ENCODE measurements at regions not wholly inside any gene's neighbourhood (a gene's known extent, or its start where the extent isn't known, plus 50 kb on each side); places are given as distances from the start of the nearest gene placed in this dataset.

DNA sequence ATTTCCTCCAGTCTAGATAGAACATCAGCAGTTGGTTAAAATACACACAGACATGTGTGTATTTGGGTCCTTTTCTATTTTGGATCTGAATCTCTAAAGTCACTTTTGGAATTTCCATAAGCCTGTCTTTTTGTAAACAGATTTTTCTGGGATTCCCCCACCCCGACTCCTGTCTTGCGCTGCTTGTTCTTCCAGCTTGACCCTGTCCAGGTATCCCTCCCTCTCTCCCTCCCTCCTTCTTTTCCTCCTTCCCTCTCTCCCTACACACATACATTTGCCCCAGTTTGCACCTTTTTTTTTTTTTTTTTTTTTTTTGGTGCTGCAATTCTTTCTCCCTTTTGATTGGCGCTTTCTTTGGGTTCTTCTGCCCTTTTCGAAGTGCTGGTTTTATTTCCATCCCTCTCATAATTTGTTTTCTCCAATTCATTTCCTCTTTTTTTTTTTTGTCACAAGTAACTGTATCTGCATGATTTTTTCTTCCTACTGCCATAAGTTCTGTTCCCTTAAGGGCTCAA is 114.8 kb upstream of the SERTAD2 start:
- Histone ChIP-seq H3K9me3 (ENCODE audit: control insufficient read depth, insufficient read depth, low read length) (no peaks in the 10 kb centered on the region), H3K9ac (ENCODE audit: low read depth, low read length) (peak overlapping the region; percentile 57), H3K36me3 (ENCODE audit: insufficient read depth, low read length) (no peaks in the 10 kb centered on the region), H3K4me1 (ENCODE audit: insufficient read depth, low read length) (peaks cover 9% of the 10 kb centered on the region)

DNA sequence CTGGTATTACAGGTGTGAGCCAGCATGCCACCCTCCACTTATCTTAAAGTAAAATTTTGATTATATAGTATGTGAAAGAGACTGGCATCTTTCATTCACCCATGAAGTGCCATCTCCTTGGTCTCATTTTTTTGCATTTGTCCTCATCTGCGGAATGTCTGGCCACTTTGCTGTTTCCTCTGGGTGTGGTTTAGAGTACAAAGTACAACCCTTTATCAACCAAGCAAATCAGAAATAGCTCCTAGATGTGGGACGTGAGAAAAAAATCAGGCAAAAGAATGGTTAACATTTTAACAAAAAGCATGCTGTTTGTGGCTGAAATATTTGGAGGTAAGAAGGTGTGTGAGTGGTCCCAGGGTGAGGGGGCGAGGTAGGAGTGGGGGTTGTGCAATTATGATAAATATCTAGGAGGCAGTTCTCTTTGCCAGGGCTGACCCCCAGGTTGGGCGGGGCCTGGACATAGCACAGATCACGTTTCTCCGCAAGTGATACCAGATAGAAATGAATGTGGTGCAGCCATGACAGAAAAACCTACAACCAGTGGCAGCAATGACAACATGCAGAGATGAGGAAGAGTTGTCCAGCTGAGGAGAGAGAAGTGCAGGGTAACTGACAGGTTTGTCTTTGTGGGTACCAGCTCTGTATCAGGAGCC is 115.8 kb upstream of the SERTAD2 start:
- H3K9ac ChIP-seq (ENCODE audit: low read depth, low read length): no peak overlapping the region
- H3K9me3 ChIP-seq (ENCODE audit: control insufficient read depth, insufficient read depth, low read length): no peaks in the 10 kb centered on the region
- no peaks in the 10 kb centered on the region for H3K36me3 ChIP-seq (ENCODE audit: insufficient read depth, low read length)
- H3K4me1 ChIP-seq (ENCODE audit: insufficient read depth, low read length): peaks cover 9% of the 10 kb centered on the region

DNA sequence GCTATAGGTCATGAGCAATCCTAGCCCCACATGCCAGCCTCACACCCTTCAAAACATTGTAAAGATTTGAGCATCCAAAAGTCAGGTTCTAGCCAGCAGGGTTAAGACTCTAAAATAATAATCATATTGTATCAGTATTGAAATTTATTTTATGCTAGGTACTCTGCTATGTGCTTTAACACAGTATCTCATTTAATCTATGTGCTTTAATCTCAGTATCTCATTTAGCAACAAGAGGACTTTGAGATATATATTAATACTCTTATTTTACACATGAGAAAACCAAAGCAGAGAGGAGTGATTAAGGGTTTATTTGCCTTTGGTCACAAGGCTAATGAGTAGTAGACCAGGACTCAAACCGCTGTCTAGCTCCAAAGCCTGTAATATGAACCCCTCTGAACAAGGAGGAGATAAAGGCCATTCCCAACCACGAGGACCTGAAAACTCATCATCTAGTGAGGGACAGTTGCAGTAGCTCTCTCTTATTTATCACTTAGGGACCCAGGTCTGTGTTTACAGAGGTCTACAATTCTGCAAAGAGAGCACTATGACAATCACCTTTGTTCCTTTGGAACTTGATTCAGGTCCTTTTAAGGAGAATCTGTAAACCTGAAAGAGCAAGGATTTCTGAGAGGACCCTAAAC is 116.5 kb upstream of the SERTAD2 start:
- Histone ChIP-seq H3K9ac (ENCODE audit: low read depth, low read length) (no peak overlapping the region), H3K9me3 (ENCODE audit: control insufficient read depth, insufficient read depth, low read length) (no peaks in the 10 kb centered on the region), H3K36me3 (ENCODE audit: insufficient read depth, low read length) (no peaks in the 10 kb centered on the region), H3K4me1 (ENCODE audit: insufficient read depth, low read length) (peaks cover 9% of the 10 kb centered on the region)

DNA sequence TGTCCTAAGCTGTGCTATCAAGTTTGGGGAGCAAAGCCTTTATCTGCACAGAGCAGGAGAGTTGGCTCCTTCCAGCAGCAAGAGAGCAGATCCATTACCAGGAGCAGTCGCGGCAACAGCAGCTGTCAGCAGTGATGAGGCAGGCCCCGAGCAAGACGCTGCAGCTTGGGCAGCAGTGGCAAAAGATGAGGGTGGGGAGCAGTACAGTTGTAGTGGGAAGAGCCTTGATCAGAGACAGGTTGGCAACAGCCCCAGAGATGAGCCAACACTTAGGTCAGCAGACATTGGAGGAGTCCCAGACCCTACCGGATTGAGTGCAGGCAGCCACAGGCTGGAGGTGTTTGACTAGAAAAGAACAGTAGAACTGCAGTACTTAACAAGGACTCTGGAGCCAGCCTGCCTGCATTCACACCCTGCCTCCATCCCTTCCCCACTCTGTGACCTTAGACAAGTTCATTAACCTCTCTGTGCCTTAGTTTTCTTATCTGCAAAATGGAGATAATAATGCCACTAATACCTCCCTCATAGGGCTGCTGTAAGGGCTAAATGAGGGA is 117.1 kb upstream of the SERTAD2 start:
- peaks cover 9% of the 10 kb centered on the region for H3K4me1 ChIP-seq (ENCODE audit: insufficient read depth, low read length)
- no peaks in the 10 kb centered on the region for H3K9me3 ChIP-seq (ENCODE audit: control insufficient read depth, insufficient read depth, low read length)
- H3K36me3 ChIP-seq (ENCODE audit: insufficient read depth, low read length): no peaks in the 10 kb centered on the region
- no peak overlapping the region for H3K9ac ChIP-seq (ENCODE audit: low read depth, low read length)

DNA sequence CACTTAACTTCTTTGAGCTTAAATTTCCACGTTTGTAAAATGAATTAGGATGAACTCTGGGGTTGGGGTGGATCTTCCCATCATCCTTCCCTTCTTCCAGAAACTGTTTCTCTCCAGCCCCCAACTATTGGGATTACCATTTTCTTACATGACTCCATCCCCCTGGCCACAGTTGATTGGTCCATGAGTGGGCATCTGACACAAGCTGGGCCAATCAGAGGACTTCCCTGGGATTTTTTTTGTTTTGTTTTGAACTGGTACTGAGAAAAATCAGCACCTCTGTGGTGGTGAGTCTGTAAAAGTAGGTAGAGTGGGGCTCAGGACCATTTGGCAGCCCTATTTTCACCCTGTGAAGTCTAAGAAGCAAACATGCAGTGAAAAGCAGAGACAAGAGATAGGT is 118.0 kb upstream of the SERTAD2 start:
- Histone ChIP-seq H3K36me3 (ENCODE audit: insufficient read depth, low read length) (no peaks in the 10 kb centered on the region), H3K9me3 (ENCODE audit: control insufficient read depth, insufficient read depth, low read length) (no peaks in the 10 kb centered on the region), H3K9ac (ENCODE audit: low read depth, low read length) (no peak overlapping the region), H3K4me1 (ENCODE audit: insufficient read depth, low read length) (peaks cover 7% of the 10 kb centered on the region)

DNA sequence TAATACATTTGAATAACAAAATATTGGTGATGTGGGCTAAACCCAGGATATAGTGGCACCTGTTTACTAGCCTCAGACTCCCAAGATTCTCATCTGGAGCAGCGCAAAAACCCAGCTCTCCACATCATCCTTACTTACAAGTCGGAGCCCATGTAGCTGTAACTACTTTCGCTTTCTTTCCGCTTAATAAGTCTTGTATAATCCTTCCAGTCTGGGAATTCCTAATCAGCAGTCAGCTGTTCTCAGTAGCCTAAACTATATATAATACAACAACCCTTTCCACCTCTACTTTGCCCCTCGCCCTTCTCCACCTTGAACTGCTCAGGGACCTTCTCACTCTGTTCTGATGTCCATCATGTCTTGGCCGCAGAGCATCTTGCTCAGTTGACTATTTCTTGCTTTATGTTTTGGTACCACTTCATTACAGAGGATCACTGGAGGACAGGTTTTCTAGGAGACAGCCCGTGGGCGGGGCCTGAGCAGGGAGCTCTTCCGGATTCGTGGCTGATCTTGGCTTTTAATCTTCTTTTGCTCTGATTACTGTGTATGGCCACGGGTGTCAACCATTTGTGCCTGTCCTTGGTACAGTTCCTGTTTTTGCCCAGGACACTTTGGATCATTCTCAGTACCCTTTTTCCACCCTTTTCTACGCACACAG is 119.9 kb upstream of the SERTAD2 start:
- H3K9ac ChIP-seq (ENCODE audit: low read depth, low read length): no peak overlapping the region
- no peaks in the 10 kb centered on the region for H3K36me3 ChIP-seq (ENCODE audit: insufficient read depth, low read length)
- no peaks in the 10 kb centered on the region for H3K9me3 ChIP-seq (ENCODE audit: control insufficient read depth, insufficient read depth, low read length)
- peaks cover 5% of the 10 kb centered on the region; the same call in 1 of the 2 replicates for H3K4me1 ChIP-seq (ENCODE audit: insufficient read depth, low read length)

DNA sequence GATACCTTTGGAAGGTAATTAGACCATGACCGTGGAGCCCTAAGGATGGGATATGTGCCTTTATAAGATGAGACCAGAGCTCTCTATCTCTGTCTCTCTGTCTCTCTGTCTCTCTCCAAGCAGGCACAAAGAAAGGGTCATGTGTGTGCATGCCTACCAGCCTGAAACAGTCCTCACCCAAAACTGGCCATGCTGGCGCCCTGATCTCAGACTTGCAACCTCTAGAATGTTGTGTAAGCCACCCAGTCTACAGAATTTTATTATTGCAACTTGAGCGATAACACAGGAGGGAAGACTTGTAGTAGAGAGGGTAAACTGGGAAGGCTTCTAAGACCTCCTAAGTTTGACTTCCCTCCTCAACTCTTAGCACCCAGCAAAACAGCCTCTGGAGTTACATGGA is 124.1 kb upstream of the SERTAD2 start:
- no peak overlapping the region for H3K9ac ChIP-seq (ENCODE audit: low read depth, low read length)
- no peaks in the 10 kb centered on the region for H3K9me3 ChIP-seq (ENCODE audit: control insufficient read depth, insufficient read depth, low read length)
- H3K36me3 ChIP-seq (ENCODE audit: insufficient read depth, low read length): no peaks in the 10 kb centered on the region
- H3K4me1 ChIP-seq (ENCODE audit: insufficient read depth, low read length): no peaks in the 10 kb centered on the region

DNA sequence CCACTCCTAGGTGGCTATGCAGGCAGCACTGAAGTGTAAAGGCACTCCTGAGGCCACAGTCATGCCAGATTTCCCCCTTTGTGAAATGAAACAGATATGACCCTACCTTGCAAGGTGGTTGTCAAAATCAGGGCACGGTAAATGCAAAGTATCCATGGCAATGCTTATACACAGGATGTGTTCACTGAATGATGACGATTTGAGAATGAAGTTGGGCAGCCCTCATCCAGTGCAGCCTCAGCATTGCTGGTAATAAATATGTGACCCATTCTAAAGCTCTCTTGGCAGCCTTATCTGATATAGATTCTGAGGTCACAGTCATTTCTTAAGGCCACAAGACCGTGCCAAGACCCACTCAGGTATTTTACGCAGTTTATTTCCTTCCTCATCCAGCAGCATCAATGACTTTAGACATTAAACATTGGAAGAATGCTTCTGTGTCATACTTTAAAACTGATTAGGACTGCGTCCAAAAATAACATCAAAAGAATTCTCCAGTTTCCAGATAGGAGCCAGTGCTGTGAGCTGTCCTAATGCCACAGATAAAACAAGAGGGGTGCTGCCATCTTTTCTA is 125.5 kb upstream of the SERTAD2 start:
- Histone ChIP-seq H3K9me3 (ENCODE audit: control insufficient read depth, insufficient read depth, low read length) (no peaks in the 10 kb centered on the region), H3K9ac (ENCODE audit: low read depth, low read length) (no peak overlapping the region), H3K4me1 (ENCODE audit: insufficient read depth, low read length) (no peaks in the 10 kb centered on the region), H3K36me3 (ENCODE audit: insufficient read depth, low read length) (no peaks in the 10 kb centered on the region; the same call in 1 of the 2 replicates)

DNA sequence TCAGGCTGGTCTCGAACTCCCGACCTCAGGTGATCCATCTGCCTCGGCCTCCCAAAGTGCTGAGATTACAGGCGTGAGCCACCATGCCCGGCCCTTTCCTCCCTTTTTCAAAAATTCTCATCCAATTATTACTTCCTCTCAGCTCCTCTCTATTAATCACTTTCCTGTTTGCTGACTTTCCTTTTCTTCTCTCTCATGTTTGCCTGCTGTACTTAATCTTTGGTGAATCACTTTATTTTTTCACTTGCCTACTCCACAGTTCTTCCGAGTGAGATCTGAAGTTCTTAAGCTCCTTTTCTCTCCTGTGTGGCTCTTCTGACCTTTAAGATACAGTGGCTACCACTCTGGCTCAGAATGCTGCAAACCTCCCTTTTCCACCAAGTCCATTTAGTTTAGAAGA is 126.3 kb upstream of the SERTAD2 start:
- no peaks in the 10 kb centered on the region; the same call in 1 of the 2 replicates for H3K36me3 ChIP-seq (ENCODE audit: insufficient read depth, low read length)
- H3K4me1 ChIP-seq (ENCODE audit: insufficient read depth, low read length): no peaks in the 10 kb centered on the region
- no peak overlapping the region for H3K9ac ChIP-seq (ENCODE audit: low read depth, low read length)
- no peaks in the 10 kb centered on the region for H3K9me3 ChIP-seq (ENCODE audit: control insufficient read depth, insufficient read depth, low read length)

DNA sequence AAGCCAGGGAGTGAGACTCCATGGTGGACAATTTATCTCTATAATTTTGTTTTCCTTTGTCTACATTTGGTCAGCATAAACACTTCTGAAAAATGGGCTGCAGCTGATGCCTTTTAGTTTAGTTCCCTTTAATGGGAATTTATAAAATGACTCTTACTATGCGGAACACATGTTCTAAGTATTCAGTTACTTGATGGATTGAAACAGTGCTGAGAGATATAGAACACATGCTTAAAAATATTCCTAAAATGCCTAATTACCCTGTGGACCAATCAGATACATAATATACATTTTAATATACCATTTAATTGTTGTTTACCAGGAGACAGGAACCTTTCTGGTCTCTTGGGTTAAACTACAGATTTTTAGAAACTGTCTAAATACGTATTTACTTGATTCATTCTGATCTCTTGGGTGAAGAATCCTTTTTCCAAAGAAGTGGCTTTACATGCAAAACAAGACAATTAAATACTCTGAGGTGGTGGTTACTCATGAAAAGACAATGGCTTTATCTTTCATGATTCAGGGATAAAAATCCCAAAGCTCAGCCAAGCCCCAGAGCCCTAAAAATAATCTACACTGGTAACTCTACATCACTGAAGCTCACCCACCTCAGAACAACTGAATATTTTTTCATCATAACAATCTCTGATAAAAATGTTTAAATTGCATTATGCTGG is 128.1 kb upstream of the SERTAD2 start:
- Histone ChIP-seq H3K9ac (ENCODE audit: low read depth, low read length) (no peak overlapping the region), H3K9me3 (ENCODE audit: control insufficient read depth, insufficient read depth, low read length) (no peaks in the 10 kb centered on the region; the same call in 1 of the 2 replicates), H3K4me1 (ENCODE audit: insufficient read depth, low read length) (no peaks in the 10 kb centered on the region), H3K36me3 (ENCODE audit: insufficient read depth, low read length) (no peaks in the 10 kb centered on the region; the same call in 1 of the 2 replicates)

DNA sequence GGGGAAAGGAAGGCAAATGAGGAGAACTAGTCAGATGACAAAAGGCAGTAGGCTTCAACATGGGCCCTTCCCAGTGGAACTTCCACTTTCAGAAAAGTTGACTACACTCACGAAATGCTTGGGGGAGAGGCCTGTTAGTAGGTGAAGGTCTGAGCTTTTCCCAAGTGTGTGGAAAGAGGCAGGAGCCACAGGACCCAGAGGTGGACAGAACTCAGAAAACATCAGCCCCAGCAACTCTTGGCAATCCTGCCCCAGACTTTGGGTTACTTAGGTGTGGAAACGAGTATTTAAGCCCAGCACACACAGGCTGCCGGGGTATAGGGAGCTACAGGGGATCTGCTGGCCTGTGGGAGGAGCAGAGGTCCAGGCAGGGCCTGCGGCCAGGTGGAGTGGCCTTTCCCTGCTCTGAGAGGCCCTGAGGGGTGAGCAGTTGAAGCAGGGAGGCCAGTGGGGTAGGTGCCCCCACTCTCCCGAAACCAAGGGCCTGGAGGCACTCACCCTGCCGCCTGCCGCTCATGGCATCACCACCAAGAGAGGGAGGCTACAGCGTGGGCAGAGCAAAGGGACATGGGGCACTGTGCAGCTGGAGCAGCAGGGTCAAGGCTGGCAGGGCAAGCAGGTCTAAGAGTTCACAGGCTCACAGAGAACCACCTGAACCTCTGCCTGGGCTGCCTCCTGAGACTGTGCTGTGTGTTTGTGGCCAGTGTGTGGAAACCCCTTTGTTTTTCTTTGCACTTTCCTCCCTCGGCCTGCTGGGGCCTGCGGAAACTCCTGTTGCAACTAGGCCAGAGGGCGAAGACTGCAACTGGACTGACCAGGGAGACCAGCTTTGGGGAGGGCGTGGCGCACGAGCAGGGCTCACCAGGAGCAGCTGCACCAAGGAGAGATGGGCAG is 130.7 kb upstream of the SERTAD2 start:
- no peaks in the 10 kb centered on the region for H3K4me1 ChIP-seq (ENCODE audit: insufficient read depth, low read length)
- H3K36me3 ChIP-seq (ENCODE audit: insufficient read depth, low read length): no peaks in the 10 kb centered on the region; the same call in 1 of the 2 replicates
- no peak overlapping the region for H3K9ac ChIP-seq (ENCODE audit: low read depth, low read length)
- H3K9me3 ChIP-seq (ENCODE audit: control insufficient read depth, insufficient read depth, low read length): no peaks in the 10 kb centered on the region; the same call in 1 of the 2 replicates

DNA sequence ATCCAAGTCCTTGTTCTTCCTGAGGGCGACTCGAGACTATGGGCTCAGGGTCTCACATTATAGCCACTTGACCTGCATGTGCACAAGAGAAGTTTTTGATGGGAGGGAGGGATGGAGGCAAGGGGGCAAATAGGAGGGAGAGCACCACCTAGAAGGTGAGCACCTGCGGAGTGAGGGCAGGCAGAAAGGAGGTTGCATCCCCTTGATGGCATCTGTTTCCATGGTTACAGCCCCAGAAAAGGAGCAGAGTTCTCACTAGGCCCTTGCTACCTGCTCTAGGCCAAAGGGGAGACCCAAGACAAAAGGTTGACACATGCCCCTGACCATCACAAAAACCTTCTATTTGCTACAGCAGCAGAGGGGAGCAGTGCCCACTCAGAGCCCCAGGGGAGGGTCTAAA is 131.5 kb upstream of the SERTAD2 start:
- H3K9me3 ChIP-seq (ENCODE audit: control insufficient read depth, insufficient read depth, low read length): no peaks in the 10 kb centered on the region; the same call in 1 of the 2 replicates
- no peaks in the 10 kb centered on the region; the same call in 1 of the 2 replicates for H3K36me3 ChIP-seq (ENCODE audit: insufficient read depth, low read length)
- peaks cover 4% of the 10 kb centered on the region; the same call in 1 of the 2 replicates for H3K4me1 ChIP-seq (ENCODE audit: insufficient read depth, low read length)
- no peak overlapping the region for H3K9ac ChIP-seq (ENCODE audit: low read depth, low read length)
